Liver (tissue), 8 donors: ENCODE measurements at regions not wholly inside any gene's neighbourhood (a gene's known extent, or its start where the extent isn't known, plus 50 kb on each side); places are given as distances from the start of the nearest gene placed in this dataset.

Experiments used
- DNase-seq: peaks from one replicate; pipeline ENCODE4 v3.0.0-alpha.2; 2017; ENCODE audit warnings: low spot score
- H3K27ac ChIP-seq, 2 donors: one replicate each; pipeline ENCODE4 v1.7.0; 2013; ENCODE audit warnings: inconsistent platforms in 2 of 2, low read length in 2 of 2, control low read depth in 1 of 2, low read depth in 1 of 2, mild to moderate bottlenecking in 1 of 2
- H3K27me3 ChIP-seq, 4 donors: one replicate each; pipeline versions ENCODE4 v1.6.1 to v1.7.0; 2013; ENCODE audit warnings: low read length in 3 of 4, inconsistent platforms in 1 of 4, mild to moderate bottlenecking in 1 of 4, moderate library complexity in 1 of 4; ENCODE audit not compliant: control insufficient read depth in 4 of 4, insufficient read depth in 4 of 4
- H3K36me3 ChIP-seq, 4 donors: one replicate each; pipeline versions ENCODE4 v1.6.1 to v1.7.0; 2013; ENCODE audit warnings: low read length in 3 of 4, mild to moderate bottlenecking in 3 of 4, low read depth in 1 of 4, moderate library complexity in 1 of 4; ENCODE audit not compliant: control insufficient read depth in 4 of 4, insufficient read depth in 3 of 4
- H3K4me1 ChIP-seq, 4 donors: one replicate each; pipeline versions ENCODE4 v1.6.1 to v1.7.0; 2013; ENCODE audit warnings: low read length in 3 of 4, mild to moderate bottlenecking in 3 of 4, moderate library complexity in 1 of 4; ENCODE audit not compliant: control insufficient read depth in 4 of 4, insufficient read depth in 4 of 4
- H3K4me3 ChIP-seq, 3 donors: one replicate each; pipeline versions ENCODE4 v1.6.1 to v1.7.0; 2013; ENCODE audit warnings: low read length in 3 of 3, control low read depth in 1 of 3, low read depth in 1 of 3, mild to moderate bottlenecking in 1 of 3
- H3K9ac ChIP-seq, 2 donors: one replicate each; pipeline ENCODE4 v1.7.0; 2013; ENCODE audit warnings: low read length in 2 of 2, mild to moderate bottlenecking in 2 of 2, moderate library complexity in 2 of 2, control low read depth in 1 of 2, low read depth in 1 of 2
- H3K9me3 ChIP-seq, 4 donors: one replicate each; pipeline versions ENCODE4 v1.6.1 to v1.7.0; 2013; ENCODE audit warnings: low read length in 3 of 4; ENCODE audit not compliant: control insufficient read depth in 4 of 4
- EGR1 ChIP-seq, 2 donors: IDR thresholded peaks; 2 replicates each; pipeline ENCODE4 v1.6.1; 2016 to 2018; ENCODE audit warnings: antibody characterized with exemption in 2 of 2, low read depth in 2 of 2
- FOXA1 ChIP-seq: IDR thresholded peaks from 2 replicates; pipeline ENCODE4 v1.6.1; 2016; ENCODE audit warnings: antibody characterized with exemption
- FOXA2 ChIP-seq: IDR thresholded peaks from 2 replicates; pipeline ENCODE4 v1.6.1; 2016; ENCODE audit warnings: antibody characterized with exemption
- GABPA ChIP-seq, 2 donors: IDR thresholded peaks in 1 of 2; conservative IDR thresholded peaks in 1 of 2; 2 replicates each; pipeline ENCODE4 v1.6.1; 2016; ENCODE audit warnings: antibody characterized with exemption in 2 of 2, mild to moderate bottlenecking in 1 of 2, moderate library complexity in 1 of 2
- HNF4G ChIP-seq: IDR thresholded peaks from 2 replicates; pipeline ENCODE4 v1.6.1; 2016; ENCODE audit warnings: antibody characterized with exemption
- JUND ChIP-seq, 2 donors: IDR thresholded peaks; 2 replicates each; pipeline ENCODE4 v1.6.1; 2016; ENCODE audit warnings: antibody characterized with exemption in 2 of 2
- NR2F2 ChIP-seq: IDR thresholded peaks from 2 replicates; pipeline ENCODE4 v1.6.1; 2016; ENCODE audit warnings: antibody characterized with exemption
- RAD21 ChIP-seq, 2 donors: IDR thresholded peaks; 2 replicates each; pipeline ENCODE4 v1.6.1; 2016; ENCODE audit warnings: antibody characterized with exemption in 2 of 2, mild to moderate bottlenecking in 2 of 2
- RXRA ChIP-seq, 2 donors: IDR thresholded peaks; 2 replicates each; pipeline ENCODE4 v1.6.1; 2017 to 2018; ENCODE audit warnings: antibody characterized with exemption in 2 of 2, mild to moderate bottlenecking in 1 of 2
- SP1 ChIP-seq: IDR thresholded peaks from 2 replicates; pipeline ENCODE4 v1.6.1; 2018; ENCODE audit warnings: antibody characterized with exemption, mild to moderate bottlenecking
- TAF1 ChIP-seq: conservative IDR thresholded peaks from 2 replicates; pipeline ENCODE4 v1.6.1; 2016; ENCODE audit warnings: antibody characterized with exemption, mild to moderate bottlenecking
- YY1 ChIP-seq: IDR thresholded peaks from 2 replicates; pipeline ENCODE4 v1.6.1; 2016; ENCODE audit warnings: antibody characterized with exemption, mild to moderate bottlenecking
- WGBS: extraction: QIAGEN DNeasy Blood & Tissue Kit; methylation state at CpG from one replicate; pipeline ENCODE4 v1.1.7; 2013; 5-methylcytosine and 5-hydroxymethylcytosine counted together
- TF ChIP-seq, protein P1 (sequence below): IDR thresholded peaks from 2 replicates; pipeline ENCODE4 v1.6.1; 2016; ENCODE audit warnings: antibody characterized with exemption
- TF ChIP-seq, protein P2 (sequence below): fragments of 150-350 bp; IDR thresholded peaks from 2 replicates; pipeline ENCODE4 v1.5.1; 2017; ENCODE audit warnings: improper control_type of control experiment, low read depth, low read length; ENCODE audit not compliant: missing input control
- TF ChIP-seq, protein P3 (sequence below): IDR thresholded peaks from 2 replicates; pipeline ENCODE4 v1.6.1; 2016; ENCODE audit warnings: antibody characterized with exemption
- donor health status: healthy.
- donor health status: healthy.
- donor health status: healthy.
- donor health status: healthy.
- donor health status: healthy.

DNA sequence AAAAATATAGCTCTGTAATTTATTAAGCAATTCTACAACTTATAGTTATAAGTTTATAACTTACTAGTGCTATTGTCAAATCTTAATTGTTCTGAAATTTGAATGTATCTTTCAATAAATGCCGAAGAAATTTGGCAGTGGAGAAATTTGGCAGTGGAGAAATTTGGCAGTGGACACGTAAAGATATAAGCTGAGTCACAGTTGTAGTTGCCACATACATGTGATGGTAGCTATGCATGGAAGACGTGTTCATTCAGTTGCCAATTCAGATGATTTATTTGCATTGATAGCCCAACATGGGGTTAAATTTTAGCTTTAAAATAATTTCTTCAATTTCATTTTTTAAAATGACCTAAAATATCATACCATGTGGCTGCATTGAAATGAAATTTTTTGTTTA, 127.8 kb upstream of the NR4A3 start:
- H3K27me3 ChIP-seq: no peaks in the 10 kb centered on the region
- TF ChIP-seq GABPA (IDR thresholded peaks at IDR 0.05 in 1 of 2, conservative IDR thresholded peaks at IDR 0.05 in 1 of 2) (no peak), RXRA (IDR thresholded peaks at IDR 0.05) (no peak), FOXA2 (no peak)
- TF ChIP-seq, protein P1, sequence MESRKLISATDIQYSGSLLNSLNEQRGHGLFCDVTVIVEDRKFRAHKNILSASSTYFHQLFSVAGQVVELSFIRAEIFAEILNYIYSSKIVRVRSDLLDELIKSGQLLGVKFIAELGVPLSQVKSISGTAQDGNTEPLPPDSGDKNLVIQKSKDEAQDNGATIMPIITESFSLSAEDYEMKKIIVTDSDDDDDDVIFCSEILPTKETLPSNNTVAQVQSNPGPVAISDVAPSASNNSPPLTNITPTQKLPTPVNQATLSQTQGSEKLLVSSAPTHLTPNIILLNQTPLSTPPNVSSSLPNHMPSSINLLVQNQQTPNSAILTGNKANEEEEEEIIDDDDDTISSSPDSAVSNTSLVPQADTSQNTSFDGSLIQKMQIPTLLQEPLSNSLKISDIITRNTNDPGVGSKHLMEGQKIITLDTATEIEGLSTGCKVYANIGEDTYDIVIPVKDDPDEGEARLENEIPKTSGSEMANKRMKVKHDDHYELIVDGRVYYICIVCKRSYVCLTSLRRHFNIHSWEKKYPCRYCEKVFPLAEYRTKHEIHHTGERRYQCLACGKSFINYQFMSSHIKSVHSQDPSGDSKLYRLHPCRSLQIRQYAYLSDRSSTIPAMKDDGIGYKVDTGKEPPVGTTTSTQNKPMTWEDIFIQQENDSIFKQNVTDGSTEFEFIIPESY: no peak
- H3K9ac ChIP-seq: no peak overlapping the region
- peaks cover 0 to 7% (median 0%) of the 10 kb centered on the region in 4 donors for H3K4me1 ChIP-seq
- no peak overlapping the region for H3K27ac ChIP-seq
- H3K36me3 ChIP-seq: no peaks in the 10 kb centered on the region
- no peak for DNase-seq
- 88% methylated on average over 3 of the region's 3 CpGs for WGBS
- H3K4me3 ChIP-seq: no peak overlapping the region
- no peaks in the 10 kb centered on the region for H3K9me3 ChIP-seq

DNA sequence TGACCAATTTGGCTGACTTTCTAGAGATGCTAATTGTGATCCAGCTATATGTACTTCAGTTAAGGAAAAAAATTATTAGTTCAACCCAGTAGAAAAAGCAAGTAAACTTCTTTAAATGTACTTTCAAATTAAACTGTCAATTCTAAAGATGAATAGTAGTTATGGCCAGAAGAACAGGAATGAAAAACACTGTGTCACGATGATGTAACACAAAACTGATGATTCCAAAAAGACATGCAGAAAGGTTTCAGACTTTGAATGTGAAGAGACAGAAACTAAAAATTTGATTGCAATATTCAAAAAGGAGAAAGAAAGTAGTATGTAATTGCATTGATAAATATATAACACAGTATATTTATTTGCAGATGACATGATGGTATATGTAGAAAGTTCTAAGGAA, 127.3 kb upstream of the NR4A3 start:
- TF ChIP-seq GABPA (IDR thresholded peaks at IDR 0.05 in 1 of 2, conservative IDR thresholded peaks at IDR 0.05 in 1 of 2) (no peak), JUND (IDR thresholded peaks at IDR 0.05) (no peak), SP1 (no peak), HNF4G (no peak)
- no peaks in the 10 kb centered on the region for H3K27me3 ChIP-seq
- no peak overlapping the region for H3K9ac ChIP-seq
- 98% methylated on average over 1 of the region's 1 CpG for WGBS
- peaks cover 0 to 6% (median 0%) of the 10 kb centered on the region in 4 donors for H3K4me1 ChIP-seq
- no peak for DNase-seq
- no peak overlapping the region for H3K27ac ChIP-seq
- no peaks in the 10 kb centered on the region for H3K36me3 ChIP-seq
- H3K9me3 ChIP-seq: no peaks in the 10 kb centered on the region
- H3K4me3 ChIP-seq: no peak overlapping the region

DNA sequence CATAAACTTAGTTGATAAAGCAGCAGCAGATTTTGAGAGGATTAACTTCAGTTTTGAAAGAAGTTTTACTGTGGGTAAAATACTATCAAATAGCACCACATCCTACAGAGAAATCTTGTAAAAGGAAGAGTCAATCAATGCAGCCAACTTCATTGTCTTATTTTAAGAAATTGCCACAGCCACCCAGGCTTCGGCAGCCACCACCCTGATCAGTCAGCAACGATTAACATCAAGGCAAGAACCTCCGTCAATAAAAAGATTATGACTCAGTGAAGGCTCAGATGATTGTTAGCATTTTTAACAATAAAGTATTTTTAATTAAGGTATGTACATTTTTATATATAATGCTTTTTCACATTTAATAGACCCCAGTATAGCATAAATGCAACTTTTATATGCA, 122.3 kb upstream of the NR4A3 start:
- Histone ChIP-seq H3K9me3 (no peaks in the 10 kb centered on the region), H3K36me3 (no peaks in the 10 kb centered on the region), H3K4me3 (no peak overlapping the region), H3K9ac (no peak overlapping the region), H3K4me1 (no peaks in the 10 kb centered on the region), H3K27me3 (no peaks in the 10 kb centered on the region), H3K27ac (no peak overlapping the region)
- 93% methylated on average over 3 of the region's 3 CpGs for WGBS
- no peak for DNase-seq
- TF ChIP-seq NR2F2: no peak

DNA sequence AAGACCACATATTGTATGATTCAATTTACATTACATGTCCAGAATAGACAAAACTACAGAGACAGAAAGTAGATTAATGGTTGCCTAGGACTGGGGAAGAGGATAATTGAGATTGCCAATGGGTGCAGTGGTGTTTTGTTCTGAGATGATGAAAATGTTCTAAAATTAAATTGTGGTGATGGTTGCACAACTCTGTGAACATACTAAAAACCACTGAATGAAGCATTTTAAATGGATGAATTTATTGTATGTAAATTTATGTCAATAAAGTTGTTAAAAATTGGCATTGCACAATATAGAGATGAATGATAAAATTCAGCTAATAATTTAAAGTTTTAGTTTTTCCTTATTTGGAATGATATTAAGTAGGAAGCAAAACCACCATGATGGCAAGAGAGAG, 109.5 kb upstream of the NR4A3 start:
- no peaks in the 10 kb centered on the region for H3K9me3 ChIP-seq
- no peak overlapping the region for H3K9ac ChIP-seq
- no peaks in the 10 kb centered on the region for H3K27me3 ChIP-seq
- H3K27ac ChIP-seq: no peak overlapping the region
- no peaks in the 10 kb centered on the region for H3K4me1 ChIP-seq
- no peaks in the 10 kb centered on the region for H3K36me3 ChIP-seq
- H3K4me3 ChIP-seq: no peak overlapping the region
- DNase-seq: no peak
- no peak for TF ChIP-seq FOXA2
- no peak for TF ChIP-seq RAD21 (IDR thresholded peaks at IDR 0.05)
- no peak for TF ChIP-seq SP1
- TF ChIP-seq GABPA (IDR thresholded peaks at IDR 0.05 in 1 of 2, conservative IDR thresholded peaks at IDR 0.05 in 1 of 2): no peak
- no peak for TF ChIP-seq YY1
- no peak for TF ChIP-seq TAF1
- TF ChIP-seq, protein P2, sequence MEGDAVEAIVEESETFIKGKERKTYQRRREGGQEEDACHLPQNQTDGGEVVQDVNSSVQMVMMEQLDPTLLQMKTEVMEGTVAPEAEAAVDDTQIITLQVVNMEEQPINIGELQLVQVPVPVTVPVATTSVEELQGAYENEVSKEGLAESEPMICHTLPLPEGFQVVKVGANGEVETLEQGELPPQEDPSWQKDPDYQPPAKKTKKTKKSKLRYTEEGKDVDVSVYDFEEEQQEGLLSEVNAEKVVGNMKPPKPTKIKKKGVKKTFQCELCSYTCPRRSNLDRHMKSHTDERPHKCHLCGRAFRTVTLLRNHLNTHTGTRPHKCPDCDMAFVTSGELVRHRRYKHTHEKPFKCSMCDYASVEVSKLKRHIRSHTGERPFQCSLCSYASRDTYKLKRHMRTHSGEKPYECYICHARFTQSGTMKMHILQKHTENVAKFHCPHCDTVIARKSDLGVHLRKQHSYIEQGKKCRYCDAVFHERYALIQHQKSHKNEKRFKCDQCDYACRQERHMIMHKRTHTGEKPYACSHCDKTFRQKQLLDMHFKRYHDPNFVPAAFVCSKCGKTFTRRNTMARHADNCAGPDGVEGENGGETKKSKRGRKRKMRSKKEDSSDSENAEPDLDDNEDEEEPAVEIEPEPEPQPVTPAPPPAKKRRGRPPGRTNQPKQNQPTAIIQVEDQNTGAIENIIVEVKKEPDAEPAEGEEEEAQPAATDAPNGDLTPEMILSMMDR: no peak
- TF ChIP-seq EGR1 (IDR thresholded peaks at IDR 0.05; ENCODE audit: low read depth in 2 of 2): no peak
- TF ChIP-seq, protein P1: no peak
- TF ChIP-seq, protein P3, sequence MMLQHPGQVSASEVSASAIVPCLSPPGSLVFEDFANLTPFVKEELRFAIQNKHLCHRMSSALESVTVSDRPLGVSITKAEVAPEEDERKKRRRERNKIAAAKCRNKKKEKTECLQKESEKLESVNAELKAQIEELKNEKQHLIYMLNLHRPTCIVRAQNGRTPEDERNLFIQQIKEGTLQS: no peak
- no peak for TF ChIP-seq RXRA (IDR thresholded peaks at IDR 0.05)
- no peak for TF ChIP-seq FOXA1
- no peak for TF ChIP-seq JUND (IDR thresholded peaks at IDR 0.05)
